Transverse colon (tissue), 4 donors: ENCODE measurements at regions not wholly inside any gene's neighbourhood (a gene's known extent, or its start where the extent isn't known, plus 50 kb on each side); places are given as distances from the start of the nearest gene placed in this dataset.

Experiments
- DNase-seq: peaks from one replicate; pipeline ENCODE4 v3.0.0-alpha.2; 2019
- H3K27ac ChIP-seq, 4 donors: fragments of 200-600 bp; sonication (generic); 2 replicates each; pipeline ENCODE4 v1.5.1; 2016 to 2018; ENCODE audit warnings: inconsistent platforms in 4 of 4
- H3K27me3 ChIP-seq: fragments of 200-600 bp; sonication (generic); 2 replicates; pipeline ENCODE4 v1.5.1; 2017; ENCODE audit warnings: inconsistent platforms
- H3K36me3 ChIP-seq, 4 donors: fragments of 200-600 bp; sonication (generic); 2 replicates each; pipeline ENCODE4 v1.5.1; 2017 to 2019; ENCODE audit warnings: inconsistent platforms in 4 of 4
- H3K4me1 ChIP-seq, 4 donors: fragments of 200-600 bp; sonication (generic); 2 replicates each; pipeline ENCODE4 v1.5.1; 2017 to 2020; ENCODE audit warnings: inconsistent platforms in 4 of 4
- H3K4me3 ChIP-seq, 4 donors: fragments of 200-600 bp; sonication (generic); 1 replicate in 1 of 4; 2 replicates in 3 of 4; pipeline versions ENCODE4 v1.5.1 to v1.6.1; 2017 to 2019; ENCODE audit warnings: inconsistent platforms in 4 of 4
- H3K9me3 ChIP-seq, 2 donors: fragments of 200-600 bp; sonication (generic); 2 replicates each; pipeline ENCODE4 v1.5.1; 2017 to 2019; ENCODE audit warnings: inconsistent platforms in 2 of 2
- CTCF ChIP-seq, 5 experiments: fragments of 200-600 bp in 3 of 5; fragments of 450-650 bp in 2 of 5; sonication (generic) in 3 of 5; IDR thresholded peaks; 1 replicate in 2 of 5; 2 replicates in 3 of 5; pipeline ENCODE4 v1.5.1; 2016 to 2017; ENCODE audit warnings: antibody characterized with exemption in 5 of 5, inconsistent platforms in 3 of 5, mild to moderate bottlenecking in 2 of 5, moderate library complexity in 1 of 5
- EP300 ChIP-seq: sonication (generic); formaldehyde crosslinking; IDR thresholded peaks from one replicate; pipeline ENCODE4 v1.6.1; 2017; ENCODE audit warnings: antibody characterized with exemption, low read depth
- POLR2A ChIP-seq: fragments of 450-650 bp; IDR thresholded peaks from one replicate; pipeline ENCODE4 v1.6.1; 2016; ENCODE audit warnings: antibody characterized with exemption, mild to moderate bottlenecking, moderate library complexity
- POLR2AphosphoS5 ChIP-seq, 3 donors: sonication (generic); formaldehyde crosslinking; IDR thresholded peaks; one replicate each; pipeline ENCODE4 v1.6.1; 2016; ENCODE audit warnings: antibody characterized with exemption in 3 of 3
- WGBS, 2 donors: methylation state at CpG; one replicate each; pipeline ENCODE4 v1.1.5; 2018; ENCODE audit warnings: low coverage in 1 of 2; 5-methylcytosine and 5-hydroxymethylcytosine counted together
- in situ Hi-C, 4 donors: fragments of 200-750 bp; cut with MboI; loops; one replicate each; pipeline versions ENCODE4 v1.15.0 to v1.15.1; 2017; ENCODE audit warnings: low sequenced_read_pairs in 3 of 4, low pct_ligation_motif_present in 1 of 4, low pct_unique_long_range_greater_than_20kb in 1 of 4
- intact Hi-C: fragments of 100-400 bp; cut with DNase I; formaldehyde crosslinking; loops from one replicate; pipeline ENCODE4 v1.15.1; 2023; ENCODE audit warnings: low total_unique reads

GRCh38 chr7:85074-85882 lies 107.1 kb upstream of the FAM20C start:
- 60 to 64% methylated on average over 4 to 19 of the region's 19 CpGs for WGBS, 2 donors
- H3K27ac ChIP-seq: no peak overlapping the region
- H3K4me1 ChIP-seq: peaks cover 15 to 27% (median 22%) of the 10 kb centered on the region in 4 donors

GRCh38 chr7:85883-86515 lies 106.4 kb upstream of the FAM20C start:
- in situ Hi-C loops (no loop called here), intact Hi-C loops (loop anchor here (1.0 kb wide), 1 partner anchor 42 kb away; no protein-coding TSS in a partner anchor)
- Histone ChIP-seq H3K27me3 (no peaks in the 10 kb centered on the region), H3K27ac (no peak overlapping the region), H3K4me1 (peaks cover 18 to 33% (median 28%) of the 10 kb centered on the region in 4 donors), H3K4me3 (no peak overlapping the region), H3K9me3 (no peaks in the 10 kb centered on the region), H3K36me3 (no peaks in the 10 kb centered on the region)
- TF ChIP-seq POLR2A (no peak), EP300 (no peak), CTCF (IDR thresholded peaks at IDR 0.05) (no peak), POLR2AphosphoS5 (IDR thresholded peaks at IDR 0.05) (no peak)
- WGBS, 2 donors: 66 to 79% methylated on average over 2 to 11 of the region's 11 CpGs
- no peak for DNase-seq

More at GRCh38 chr7:85074-85882, 107.1 kb upstream of the FAM20C start:
- Histone ChIP-seq H3K9me3 (no peaks in the 10 kb centered on the region), H3K36me3 (no peaks in the 10 kb centered on the region), H3K27me3 (no peaks in the 10 kb centered on the region), H3K4me3 (no peak overlapping the region)
- in situ Hi-C loops: no loop called here
- intact Hi-C loops: loop anchor here (1.0 kb wide), 1 partner anchor 43 kb away; no protein-coding TSS in a partner anchor
- TF ChIP-seq POLR2A (no peak), EP300 (no peak), CTCF (IDR thresholded peaks at IDR 0.05) (no peak), POLR2AphosphoS5 (IDR thresholded peaks at IDR 0.05) (no peak)
- DNase-seq: no peak

- no peak for DNase-seq
- Histone ChIP-seq H3K36me3 (no peaks in the 10 kb centered on the region), H3K4me3 (no peak overlapping the region), H3K27me3 (no peaks in the 10 kb centered on the region), H3K4me1 (peaks cover 18 to 33% (median 28%) of the 10 kb centered on the region in 4 donors), H3K27ac (no peak overlapping the region), H3K9me3 (no peaks in the 10 kb centered on the region)
- no peak for TF ChIP-seq POLR2A
- no peak for TF ChIP-seq CTCF (IDR thresholded peaks at IDR 0.05)
- TF ChIP-seq EP300: no peak
- TF ChIP-seq POLR2AphosphoS5 (IDR thresholded peaks at IDR 0.05): no peak
- in situ Hi-C loops (no loop called here), intact Hi-C loops (no loop called here)
- WGBS, 2 donors: 80 to 87% methylated on average over 1 to 7 of the region's 7 CpGs
Observed at GRCh38 chr7:86629-87028, 105.7 kb upstream of the FAM20C start.

- 80% methylated on average over 5 of the region's 5 CpGs; no CpG with 5 or more reads in 1 of the 2 donors for WGBS, 2 donors
- DNase-seq: no peak
- Histone ChIP-seq H3K9me3 (no peaks in the 10 kb centered on the region), H3K4me3 (no peak overlapping the region), H3K27ac (no peak overlapping the region), H3K27me3 (no peaks in the 10 kb centered on the region), H3K36me3 (no peaks in the 10 kb centered on the region), H3K4me1 (peaks cover 18 to 33% (median 28%) of the 10 kb centered on the region in 4 donors)
- intact Hi-C loops (no loop called here), in situ Hi-C loops (no loop called here)
- TF ChIP-seq CTCF (IDR thresholded peaks at IDR 0.05): no peak
- no peak for TF ChIP-seq POLR2A
- TF ChIP-seq EP300: no peak
- TF ChIP-seq POLR2AphosphoS5 (IDR thresholded peaks at IDR 0.05): no peak
Observed at GRCh38 chr7:87047-87446, 105.3 kb upstream of the FAM20C start.
